ENCODE measurements at regions not wholly inside any gene's neighbourhood (a gene's known extent, or its start where the extent isn't known, plus 50 kb on each side); places are given as distances from the start of the nearest gene placed in this dataset.

DNA sequence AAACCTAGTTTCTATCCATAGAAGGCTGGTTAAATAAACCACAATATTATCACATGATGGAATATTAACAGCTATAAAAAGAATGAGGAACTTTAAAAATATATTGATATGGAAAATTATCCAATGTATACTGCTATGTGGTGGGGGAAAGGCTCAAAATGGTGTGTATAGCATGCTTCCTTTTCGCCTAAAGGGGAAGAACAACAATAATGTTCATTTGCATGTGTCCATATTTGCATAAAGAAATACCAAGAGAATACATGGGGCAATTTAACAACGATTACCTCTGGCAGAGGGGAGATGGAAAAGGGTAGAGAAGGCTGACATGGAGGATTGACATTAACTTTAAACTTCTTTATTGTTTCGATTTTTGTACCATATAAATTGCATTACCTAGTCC, 121.3 kb upstream of the PARP11 start:
- FAIRE-seq, result no peak
- no peak for ATAC-seq
- Histone ChIP-seq H3K4me3 (no peak overlapping the region), H3K4me2 (no peak overlapping the region), H3K27ac (no peak overlapping the region), H3K9me3 (no peaks in the 10 kb centered on the region), H3K4me1 (no peaks in the 10 kb centered on the region)
- 4% methylated on average over 3 of the region's 3 CpGs for WGBS (ENCODE audit: missing lambda C conversion rate)
- ChIA-PET POLR2A (no interaction called here), CTCF (interaction anchor here (1.0 to 17.8 kb wide), 8 partner anchors 12 to 293 kb away, joined by 3 to 338 read pairs (median 12); partner anchors contain the start of gene CCND2)
- TF ChIP-seq, protein P1, sequence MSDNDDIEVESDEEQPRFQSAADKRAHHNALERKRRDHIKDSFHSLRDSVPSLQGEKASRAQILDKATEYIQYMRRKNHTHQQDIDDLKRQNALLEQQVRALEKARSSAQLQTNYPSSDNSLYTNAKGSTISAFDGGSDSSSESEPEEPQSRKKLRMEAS (IDR thresholded peaks at IDR 0.05), result no peak
- TF ChIP-seq NFE2L2 (conservative IDR thresholded peaks at IDR 0.05; ENCODE audit: low read length) (no peak), CEBPB (IDR thresholded peaks at IDR 0.05) (no peak), CBX8 (IDR thresholded peaks at IDR 0.05) (no peak), ZNF302 (CRISPR knock-in tag; IDR thresholded peaks at IDR 0.05) (no peak), ESRRA (IDR thresholded peaks at IDR 0.05; ENCODE audit: borderline replicate concordance, low read length) (no peak), KDM5A (IDR thresholded peaks at IDR 0.05) (no peak), HDAC2 (IDR thresholded peaks at IDR 0.05) (no peak), BHLHE40 (IDR thresholded peaks at IDR 0.05; ENCODE audit: low read depth, low read length) (no peak), CHD4 (IDR thresholded peaks at IDR 0.05; ENCODE audit: borderline replicate concordance) (no peak), PHF8 (IDR thresholded peaks at IDR 0.05; ENCODE audit: borderline replicate concordance, low read depth) (no peak), NR3C1 (IDR thresholded peaks at IDR 0.05) (no peak), FOXS1 (CRISPR knock-in tag; IDR thresholded peaks at IDR 0.05) (no peak), RAD21 (conservative IDR thresholded peaks at IDR 0.05 in 1 of 2, IDR thresholded peaks at IDR 0.05 in 1 of 2) (no peak), POLR2AphosphoS2 (conservative IDR thresholded peaks at IDR 0.05; ENCODE audit: low read length) (no peak), ZC3H11A (IDR thresholded peaks at IDR 0.05) (no peak), HOXB5 (CRISPR knock-in tag; IDR thresholded peaks at IDR 0.05) (no peak), FOSB (CRISPR knock-in tag; IDR thresholded peaks at IDR 0.05) (no peak)
- TF ChIP-seq, protein P2, sequence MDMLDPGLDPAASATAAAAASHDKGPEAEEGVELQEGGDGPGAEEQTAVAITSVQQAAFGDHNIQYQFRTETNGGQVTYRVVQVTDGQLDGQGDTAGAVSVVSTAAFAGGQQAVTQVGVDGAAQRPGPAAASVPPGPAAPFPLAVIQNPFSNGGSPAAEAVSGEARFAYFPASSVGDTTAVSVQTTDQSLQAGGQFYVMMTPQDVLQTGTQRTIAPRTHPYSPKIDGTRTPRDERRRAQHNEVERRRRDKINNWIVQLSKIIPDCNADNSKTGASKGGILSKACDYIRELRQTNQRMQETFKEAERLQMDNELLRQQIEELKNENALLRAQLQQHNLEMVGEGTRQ (IDR thresholded peaks at IDR 0.05), result no peak
- DNase-seq (ENCODE audit: low read depth in 1 of 2, low spot score in 1 of 2), result no peak

DNA sequence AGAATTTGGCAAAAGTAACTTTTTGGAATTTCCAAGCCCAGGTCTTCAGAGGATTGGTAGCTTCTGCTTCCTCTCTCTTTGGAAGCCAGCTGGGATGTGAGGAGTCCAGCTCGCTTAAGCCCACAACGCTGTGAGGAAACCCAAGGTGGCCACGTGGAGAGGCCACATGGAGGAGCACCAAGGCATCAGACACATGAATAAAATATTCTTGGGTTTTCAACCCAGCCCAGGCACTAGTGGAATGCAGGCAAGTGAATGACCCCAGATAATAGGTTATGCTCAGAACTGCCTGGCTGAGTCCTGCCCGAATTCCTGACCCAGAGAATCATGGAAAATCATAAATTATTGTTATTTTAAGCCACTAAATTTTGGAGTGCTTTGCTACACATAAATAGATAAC, 119.7 kb upstream of the PARP11 start:
- Histone ChIP-seq H3K4me3 (no peak overlapping the region), H3K4me2 (no peak overlapping the region), H3K4me1 (no peaks in the 10 kb centered on the region), H3K27ac (no peak overlapping the region), H3K9me3 (no peaks in the 10 kb centered on the region)
- 0% methylated on average over 4 of the region's 4 CpGs for WGBS (ENCODE audit: missing lambda C conversion rate)
- ChIA-PET POLR2A (interaction anchor here (0.6 kb wide), 1 partner anchor 282 kb away, joined by 4 read pairs; no protein-coding TSS in a partner anchor), CTCF (interaction anchor here (0.6 to 17.8 kb wide), 4 partner anchors 42 to 738 kb away, joined by 4 to 338 read pairs (median 47); partner anchors contain the start of gene CCND2)
- TF ChIP-seq, protein P3, sequence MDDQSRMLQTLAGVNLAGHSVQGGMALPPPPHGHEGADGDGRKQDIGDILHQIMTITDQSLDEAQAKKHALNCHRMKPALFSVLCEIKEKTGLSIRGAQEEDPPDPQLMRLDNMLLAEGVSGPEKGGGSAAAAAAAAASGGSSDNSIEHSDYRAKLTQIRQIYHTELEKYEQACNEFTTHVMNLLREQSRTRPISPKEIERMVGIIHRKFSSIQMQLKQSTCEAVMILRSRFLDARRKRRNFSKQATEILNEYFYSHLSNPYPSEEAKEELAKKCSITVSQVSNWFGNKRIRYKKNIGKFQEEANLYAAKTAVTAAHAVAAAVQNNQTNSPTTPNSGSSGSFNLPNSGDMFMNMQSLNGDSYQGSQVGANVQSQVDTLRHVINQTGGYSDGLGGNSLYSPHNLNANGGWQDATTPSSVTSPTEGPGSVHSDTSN (IDR thresholded peaks at IDR 0.05), result no peak
- no peak for TF ChIP-seq ATOH8 (CRISPR knock-in tag; IDR thresholded peaks at IDR 0.05; ENCODE audit: low read depth)
- TF ChIP-seq, protein P2 (IDR thresholded peaks at IDR 0.05), result no peak
- TF ChIP-seq CBX2 (IDR thresholded peaks at IDR 0.05; ENCODE audit: borderline replicate concordance, low read depth), result no peak
- TF ChIP-seq HMGXB4 (CRISPR knock-in tag; IDR thresholded peaks at IDR 0.05; ENCODE audit: borderline replicate concordance), result no peak
- no peak for TF ChIP-seq FOSL2 (IDR thresholded peaks at IDR 0.05)
- TF ChIP-seq FOSL2 (CRISPR knock-in tag; IDR thresholded peaks at IDR 0.05), result no peak
- no peak for FAIRE-seq
- no peak for ATAC-seq
- DNase-seq (ENCODE audit: low read depth in 1 of 2, low spot score in 1 of 2), result no peak
